SK-N-SH (cell line): ENCODE measurements at regions not wholly inside any gene's neighbourhood (a gene's known extent, or its start where the extent isn't known, plus 50 kb on each side); places are given as distances from the start of the nearest gene placed in this dataset.

Source experiments
- CHD2 ChIP-seq: fragments of 150-350 bp; IDR thresholded peaks from 2 replicates; pipeline ENCODE4 v1.6.1; 2018; ENCODE audit warnings: low read length; ENCODE audit not compliant: partially characterized antibody
- EP300 ChIP-seq, 2 experiments: IDR thresholded peaks; 2 replicates each; pipeline versions ENCODE4 v1.4.0 to v1.6.1; 2012; ENCODE audit warnings: borderline replicate concordance in 1 of 2, low read depth in 1 of 2, low read length in 1 of 2
- FOXJ3 ChIP-seq: sonication (generic); formaldehyde crosslinking; IDR thresholded peaks from 2 replicates; pipeline ENCODE4 v1.5.1; 2020; ENCODE audit warnings: mild to moderate bottlenecking, missing genetic modification reagents
- GABPA ChIP-seq: IDR thresholded peaks from 2 replicates; pipeline ENCODE4 v1.4.0; 2012; ENCODE audit warnings: low read depth, mild to moderate bottlenecking
- JUND ChIP-seq: IDR thresholded peaks from 2 replicates; pipeline ENCODE4 v1.4.0; 2012
- MXI1 ChIP-seq: IDR thresholded peaks from 2 replicates; pipeline ENCODE4 v1.6.1; 2012; ENCODE audit warnings: mild to moderate bottlenecking, low read depth, low read length, improper control_type of control experiment
- POLR2AphosphoS5 ChIP-seq: IDR thresholded peaks from 2 replicates; pipeline ENCODE4 v1.6.1; 2012; ENCODE audit warnings: low read depth, low read length
- RXRA ChIP-seq: IDR thresholded peaks from 2 replicates; pipeline ENCODE4 v1.4.0; 2012; ENCODE audit warnings: low read depth, mild to moderate bottlenecking, borderline replicate concordance
- SIN3A ChIP-seq: IDR thresholded peaks from 2 replicates; pipeline ENCODE4 v1.6.1; 2012; ENCODE audit warnings: low read depth, mild to moderate bottlenecking, low read length, moderate library complexity, borderline replicate concordance
- TEAD4 ChIP-seq: IDR thresholded peaks from 2 replicates; pipeline ENCODE4 v1.4.0; 2012; ENCODE audit warnings: mild to moderate bottlenecking, borderline replicate concordance; ENCODE audit not compliant: insufficient read depth
- TF ChIP-seq, protein P1 (sequence below): fragments of 200-600 bp; sonication (generic); IDR thresholded peaks from 2 replicates; pipeline ENCODE4 v1.6.1; 2017; ENCODE audit warnings: antibody characterized with exemption, mild to moderate bottlenecking, moderate library complexity
- TF ChIP-seq, protein P2 (sequence below): fragments of 150-350 bp; IDR thresholded peaks from 2 replicates; pipeline ENCODE4 v1.6.1; 2016; ENCODE audit warnings: mild to moderate bottlenecking, low read depth, low read length

DNA sequence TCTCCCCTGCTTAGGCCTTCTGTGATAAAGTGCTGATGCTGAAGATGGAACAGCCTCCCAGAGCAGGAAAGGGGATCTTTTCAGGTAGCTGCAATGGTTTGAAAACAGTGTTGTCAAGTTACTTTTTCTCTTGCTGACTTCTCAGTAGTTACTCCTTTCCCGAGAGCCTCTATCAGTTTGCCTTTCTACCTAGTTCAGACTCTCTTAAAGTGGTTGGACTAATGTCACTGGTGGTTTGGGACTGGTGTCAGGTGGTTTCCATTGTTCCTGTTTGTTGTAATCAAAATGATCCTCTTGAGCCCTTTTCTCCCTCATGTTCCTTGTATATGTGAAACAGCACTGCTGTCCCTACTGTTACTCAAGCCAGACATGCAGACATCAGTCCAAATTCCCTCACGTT lies 91.4 kb downstream of the FAM217A start:
- TF ChIP-seq JUND (no peak), CHD2 (no peak), MXI1 (no peak), FOXJ3 (no peak), GABPA (no peak), EP300 (IDR thresholded peaks at IDR 0.05; ENCODE audit: borderline replicate concordance in 1 of 2, low read depth in 1 of 2, low read length in 1 of 2) (no peak), RXRA (no peak), POLR2AphosphoS5 (no peak), TEAD4 (no peak), SIN3A (no peak)
- TF ChIP-seq, protein P1, sequence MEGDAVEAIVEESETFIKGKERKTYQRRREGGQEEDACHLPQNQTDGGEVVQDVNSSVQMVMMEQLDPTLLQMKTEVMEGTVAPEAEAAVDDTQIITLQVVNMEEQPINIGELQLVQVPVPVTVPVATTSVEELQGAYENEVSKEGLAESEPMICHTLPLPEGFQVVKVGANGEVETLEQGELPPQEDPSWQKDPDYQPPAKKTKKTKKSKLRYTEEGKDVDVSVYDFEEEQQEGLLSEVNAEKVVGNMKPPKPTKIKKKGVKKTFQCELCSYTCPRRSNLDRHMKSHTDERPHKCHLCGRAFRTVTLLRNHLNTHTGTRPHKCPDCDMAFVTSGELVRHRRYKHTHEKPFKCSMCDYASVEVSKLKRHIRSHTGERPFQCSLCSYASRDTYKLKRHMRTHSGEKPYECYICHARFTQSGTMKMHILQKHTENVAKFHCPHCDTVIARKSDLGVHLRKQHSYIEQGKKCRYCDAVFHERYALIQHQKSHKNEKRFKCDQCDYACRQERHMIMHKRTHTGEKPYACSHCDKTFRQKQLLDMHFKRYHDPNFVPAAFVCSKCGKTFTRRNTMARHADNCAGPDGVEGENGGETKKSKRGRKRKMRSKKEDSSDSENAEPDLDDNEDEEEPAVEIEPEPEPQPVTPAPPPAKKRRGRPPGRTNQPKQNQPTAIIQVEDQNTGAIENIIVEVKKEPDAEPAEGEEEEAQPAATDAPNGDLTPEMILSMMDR, result no peak
- TF ChIP-seq, protein P2, sequence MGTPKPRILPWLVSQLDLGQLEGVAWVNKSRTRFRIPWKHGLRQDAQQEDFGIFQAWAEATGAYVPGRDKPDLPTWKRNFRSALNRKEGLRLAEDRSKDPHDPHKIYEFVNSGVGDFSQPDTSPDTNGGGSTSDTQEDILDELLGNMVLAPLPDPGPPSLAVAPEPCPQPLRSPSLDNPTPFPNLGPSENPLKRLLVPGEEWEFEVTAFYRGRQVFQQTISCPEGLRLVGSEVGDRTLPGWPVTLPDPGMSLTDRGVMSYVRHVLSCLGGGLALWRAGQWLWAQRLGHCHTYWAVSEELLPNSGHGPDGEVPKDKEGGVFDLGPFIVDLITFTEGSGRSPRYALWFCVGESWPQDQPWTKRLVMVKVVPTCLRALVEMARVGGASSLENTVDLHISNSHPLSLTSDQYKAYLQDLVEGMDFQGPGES, result no peak
